HFFc6 (cell line): ENCODE measurements at regions not wholly inside any gene's neighbourhood (a gene's known extent, or its start where the extent isn't known, plus 50 kb on each side); places are given as distances from the start of the nearest gene placed in this dataset.

Experiments used
- DNase-seq: peaks from one replicate; pipeline ENCODE4 v3.0.0-alpha.2; 2018
- H3K27ac Mint-ChIP-seq: 2 replicates; pipeline ENCODE4 v1.8.0; 2020; ENCODE audit warnings: mild to moderate bottlenecking, mixed read lengths
- H3K27me3 Mint-ChIP-seq: 2 replicates; pipeline ENCODE4 v1.8.0; 2021; ENCODE audit warnings: mild to moderate bottlenecking, moderate library complexity, mixed read lengths; ENCODE audit not compliant: insufficient read depth
- H3K36me3 Mint-ChIP-seq: 2 replicates; pipeline ENCODE4 v1.8.0; 2021; ENCODE audit warnings: low read depth, mixed read lengths
- H3K4me1 Mint-ChIP-seq: 2 replicates; pipeline ENCODE4 v1.8.0; 2020; ENCODE audit warnings: low read depth, mixed read lengths
- H3K4me3 Mint-ChIP-seq: 2 replicates; pipeline ENCODE4 v1.8.0; 2020; ENCODE audit warnings: mild to moderate bottlenecking, moderate library complexity, mixed read lengths
- H3K9me3 Mint-ChIP-seq: 2 replicates; pipeline ENCODE4 v1.8.0; 2020; ENCODE audit warnings: mild to moderate bottlenecking, mixed read lengths
- TF ChIP-seq, protein P1 (sequence below): fragments of 200-600 bp; sonication (generic); IDR thresholded peaks from 2 replicates; pipeline ENCODE4 v1.5.0; 2021; ENCODE audit warnings: antibody characterized with exemption, mild to moderate bottlenecking

DNA sequence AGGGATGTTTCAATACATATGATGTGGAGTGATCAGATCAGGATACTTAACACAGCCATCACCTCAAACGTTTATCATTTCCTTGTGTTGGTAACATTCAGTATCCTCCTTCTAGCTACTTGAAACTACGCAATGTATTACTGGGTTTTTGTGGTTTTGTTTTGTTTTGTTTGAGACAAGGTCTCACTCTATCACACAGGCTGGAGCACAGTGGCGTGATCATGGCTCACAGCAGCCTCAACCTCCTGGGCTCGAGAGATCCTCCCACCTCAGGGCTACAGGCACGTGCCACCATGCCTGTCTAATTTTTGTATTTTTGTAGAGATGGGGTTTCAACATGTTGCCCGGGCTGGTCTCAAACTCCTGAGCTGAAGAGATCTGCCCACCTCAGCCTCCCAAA, 70.2 kb upstream of the BCL11B start:
- no peak for DNase-seq
- TF ChIP-seq, protein P1, sequence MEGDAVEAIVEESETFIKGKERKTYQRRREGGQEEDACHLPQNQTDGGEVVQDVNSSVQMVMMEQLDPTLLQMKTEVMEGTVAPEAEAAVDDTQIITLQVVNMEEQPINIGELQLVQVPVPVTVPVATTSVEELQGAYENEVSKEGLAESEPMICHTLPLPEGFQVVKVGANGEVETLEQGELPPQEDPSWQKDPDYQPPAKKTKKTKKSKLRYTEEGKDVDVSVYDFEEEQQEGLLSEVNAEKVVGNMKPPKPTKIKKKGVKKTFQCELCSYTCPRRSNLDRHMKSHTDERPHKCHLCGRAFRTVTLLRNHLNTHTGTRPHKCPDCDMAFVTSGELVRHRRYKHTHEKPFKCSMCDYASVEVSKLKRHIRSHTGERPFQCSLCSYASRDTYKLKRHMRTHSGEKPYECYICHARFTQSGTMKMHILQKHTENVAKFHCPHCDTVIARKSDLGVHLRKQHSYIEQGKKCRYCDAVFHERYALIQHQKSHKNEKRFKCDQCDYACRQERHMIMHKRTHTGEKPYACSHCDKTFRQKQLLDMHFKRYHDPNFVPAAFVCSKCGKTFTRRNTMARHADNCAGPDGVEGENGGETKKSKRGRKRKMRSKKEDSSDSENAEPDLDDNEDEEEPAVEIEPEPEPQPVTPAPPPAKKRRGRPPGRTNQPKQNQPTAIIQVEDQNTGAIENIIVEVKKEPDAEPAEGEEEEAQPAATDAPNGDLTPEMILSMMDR = no peak
- Mint-ChIP-seq H3K9me3 (peaks cover 4% of the 10 kb centered on the region; the same call in 1 of the 2 replicates), H3K4me3 (no peak overlapping the region), H3K27me3 (peaks cover 24% of the 10 kb centered on the region), H3K4me1 (no peaks in the 10 kb centered on the region), H3K27ac (no peak overlapping the region), H3K36me3 (no peaks in the 10 kb centered on the region; the same call in 1 of the 2 replicates)

- no peak for DNase-seq
- TF ChIP-seq, protein P1 = no peak
- no peak overlapping the region for H3K27ac Mint-ChIP-seq
- H3K4me3 Mint-ChIP-seq = no peak overlapping the region
- H3K27me3 Mint-ChIP-seq = peaks cover 23% of the 10 kb centered on the region
- peaks cover 4% of the 10 kb centered on the region; the same call in 1 of the 2 replicates for H3K9me3 Mint-ChIP-seq
- no peaks in the 10 kb centered on the region; the same call in 1 of the 2 replicates for H3K36me3 Mint-ChIP-seq
- no peaks in the 10 kb centered on the region for H3K4me1 Mint-ChIP-seq
Measured at GRCh38 chr14:99339551-99339950, 67.6 kb upstream of the BCL11B start.

DNA sequence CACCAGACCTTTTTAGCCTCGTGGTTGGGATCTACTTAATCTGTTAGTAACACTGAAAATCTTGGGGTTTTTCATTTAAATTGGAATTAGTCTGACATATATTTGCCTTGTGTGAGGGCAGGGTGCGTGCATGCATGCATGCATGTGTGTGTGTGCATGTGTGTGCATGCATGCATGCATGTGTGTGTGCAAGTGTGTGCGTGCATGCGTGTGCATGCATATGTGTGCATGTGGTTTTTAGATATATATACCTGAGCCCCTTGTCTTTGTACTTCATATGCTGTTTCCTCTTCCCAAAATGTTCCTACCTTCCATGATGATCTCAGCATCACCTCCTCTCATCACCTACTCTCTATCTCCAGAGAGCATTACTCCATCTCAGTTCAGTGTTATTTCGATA, 66.3 kb upstream of the BCL11B start:
- Mint-ChIP-seq H3K4me3 (no peak overlapping the region), H3K9me3 (peaks cover 4% of the 10 kb centered on the region; the same call in 1 of the 2 replicates), H3K27me3 (peaks cover 23% of the 10 kb centered on the region), H3K27ac (no peak overlapping the region), H3K36me3 (no peaks in the 10 kb centered on the region; the same call in 1 of the 2 replicates), H3K4me1 (no peaks in the 10 kb centered on the region)
- DNase-seq = no peak
- TF ChIP-seq, protein P1 = no peak

GRCh38 chr14:99333841-99334635, 62.0 kb upstream of the BCL11B start:
- H3K4me3 Mint-ChIP-seq = no peak overlapping the region
- TF ChIP-seq, protein P1 = no peak
- peaks cover 30% of the 10 kb centered on the region for H3K27me3 Mint-ChIP-seq
- H3K36me3 Mint-ChIP-seq = no peaks in the 10 kb centered on the region
- no peak overlapping the region for H3K27ac Mint-ChIP-seq
- no peaks in the 10 kb centered on the region for H3K4me1 Mint-ChIP-seq
- no peaks in the 10 kb centered on the region for H3K9me3 Mint-ChIP-seq
- DNase-seq = no peak

- TF ChIP-seq, protein P1 = no peak
- Mint-ChIP-seq H3K27ac (no peak overlapping the region), H3K36me3 (no peaks in the 10 kb centered on the region), H3K9me3 (no peaks in the 10 kb centered on the region), H3K4me3 (no peak overlapping the region), H3K27me3 (peaks cover 30% of the 10 kb centered on the region), H3K4me1 (no peaks in the 10 kb centered on the region)
- DNase-seq = no peak
Measured at GRCh38 chr14:99333214-99333613, 61.2 kb upstream of the BCL11B start.
